Neural cell (in vitro differentiated cells): ENCODE measurements at regions not wholly inside any gene's neighbourhood (a gene's known extent, or its start where the extent isn't known, plus 50 kb on each side); places are given as distances from the start of the nearest gene placed in this dataset.

Experiments
- H2AFZ ChIP-seq: fragments of 200-600, 300-800 bp; sonication (generic), shearing (Covaris generic); 2 replicates; pipeline ENCODE4 v1.6.0; 2014; ENCODE audit warnings: low read depth, mild to moderate bottlenecking, antibody characterized with exemption, low read length, moderate library complexity
- H3F3A ChIP-seq: fragments of 200-600 bp; shearing (Covaris generic); 2 replicates; pipeline ENCODE4 v1.6.1; 2016; ENCODE audit warnings: mild to moderate bottlenecking, moderate library complexity, mixed read lengths, antibody characterized with exemption, low read length; ENCODE audit not compliant: insufficient read depth, poor library complexity, severe bottlenecking
- H3K27ac ChIP-seq: fragments of 200-600, 300-800 bp; sonication (generic), shearing (Covaris generic); 2 replicates; pipeline ENCODE4 v1.5.1; 2014; ENCODE audit warnings: mild to moderate bottlenecking, low read length, moderate library complexity
- H3K27me3 ChIP-seq: fragments of 300-800, 200-600 bp; sonication (generic), shearing (Covaris generic); 2 replicates; pipeline ENCODE4 v1.6.0; 2014; ENCODE audit warnings: mild to moderate bottlenecking, low read depth, low read length, moderate library complexity; ENCODE audit not compliant: insufficient read depth
- H3K36me3 ChIP-seq: fragments of 300-800, 200-600 bp; sonication (generic), shearing (Covaris generic); 2 replicates; pipeline ENCODE4 v1.5.1; 2014; ENCODE audit warnings: mild to moderate bottlenecking, antibody characterized with exemption, low read length, moderate library complexity; ENCODE audit not compliant: insufficient read depth
- H3K4me2 ChIP-seq: fragments of 300-800, 200-600 bp; sonication (generic), shearing (Covaris generic); 2 replicates; pipeline ENCODE4 v1.6.0; 2014; ENCODE audit warnings: mild to moderate bottlenecking, low read length
- H3K4me3 ChIP-seq: fragments of 300-800, 200-600 bp; sonication (generic), shearing (Covaris generic); 2 replicates; pipeline ENCODE4 v1.5.1; 2014; ENCODE audit warnings: mild to moderate bottlenecking, low read length, moderate library complexity
- H3K79me2 ChIP-seq: fragments of 200-600 bp; shearing (Covaris generic); replicated peaks from 2 replicates; pipeline ENCODE4 v1.6.0; 2014; ENCODE audit warnings: mild to moderate bottlenecking, low read length, moderate library complexity; ENCODE audit not compliant: insufficient read depth
- H3K9ac ChIP-seq: fragments of 300-800, 200-600 bp; sonication (generic), shearing (Covaris generic); 2 replicates; pipeline ENCODE4 v1.6.1; 2016; ENCODE audit warnings: mild to moderate bottlenecking, low read length, mixed read lengths
- H3K9me2 ChIP-seq: fragments of 200-600 bp; shearing (Covaris generic); 2 replicates; pipeline ENCODE4 v1.6.1; 2016; ENCODE audit warnings: mild to moderate bottlenecking, low read length, mixed read lengths; ENCODE audit not compliant: insufficient read depth
- H3K9me3 ChIP-seq: fragments of 200-600, 300-800 bp; sonication (generic), shearing (Covaris generic); 2 replicates; pipeline ENCODE4 v1.6.1; 2016; ENCODE audit warnings: mild to moderate bottlenecking, mixed run types, low read length, moderate library complexity, mixed read lengths
- H4K20me1 ChIP-seq: fragments of 200-600 bp; shearing (Covaris generic); 2 replicates; pipeline ENCODE4 v1.6.1; 2016; ENCODE audit warnings: mild to moderate bottlenecking, mixed run types; ENCODE audit not compliant: insufficient read depth
- CTCF ChIP-seq: fragments of 450-650 bp; IDR thresholded peaks from 2 replicates; pipeline ENCODE4 v1.5.1; 2014; ENCODE audit warnings: antibody characterized with exemption, mild to moderate bottlenecking, moderate library complexity; ENCODE audit not compliant: poor library complexity, severe bottlenecking
- EP300 ChIP-seq: fragments of 450-650 bp; conservative IDR thresholded peaks from 2 replicates; pipeline ENCODE4 v1.6.1; 2014; ENCODE audit warnings: antibody characterized with exemption, mild to moderate bottlenecking, moderate library complexity; ENCODE audit not compliant: poor library complexity, severe bottlenecking
- EZH2 ChIP-seq: fragments of 200-600, 300-800 bp; shearing (Covaris generic), sonication (generic); IDR thresholded peaks from 2 replicates; pipeline ENCODE4 v1.6.1; 2014; ENCODE audit warnings: antibody characterized with exemption, low read length, borderline replicate concordance, mild to moderate bottlenecking; ENCODE audit not compliant: insufficient read depth, poor library complexity, severe bottlenecking
- MXI1 ChIP-seq: fragments of 450-650 bp; conservative IDR thresholded peaks from 2 replicates; pipeline ENCODE4 v1.6.1; 2014; ENCODE audit warnings: antibody characterized with exemption, mild to moderate bottlenecking; ENCODE audit not compliant: poor library complexity, severe bottlenecking
- POLR2AphosphoS5 ChIP-seq: IDR thresholded peaks from 2 replicates; pipeline ENCODE4 v1.6.1; 2012
- RAD21 ChIP-seq: fragments of 450-650 bp; conservative IDR thresholded peaks from 2 replicates; pipeline ENCODE4 v1.6.1; 2014; ENCODE audit warnings: antibody characterized with exemption, mild to moderate bottlenecking, moderate library complexity
- REST ChIP-seq: IDR thresholded peaks from 2 replicates; pipeline ENCODE4 v1.6.1; 2012; ENCODE audit warnings: borderline replicate concordance
- SMC3 ChIP-seq: fragments of 450-650 bp; conservative IDR thresholded peaks from 2 replicates; pipeline ENCODE4 v1.6.1; 2014; ENCODE audit warnings: antibody characterized with exemption, mild to moderate bottlenecking, moderate library complexity; ENCODE audit not compliant: poor library complexity
- TAF1 ChIP-seq: IDR thresholded peaks from 2 replicates; pipeline ENCODE4 v1.6.1; 2012; ENCODE audit warnings: low read depth

GRCh38 chr7:51980812-51981211 lies 664.2 kb upstream of the COBL start:
- no peak overlapping the region for H3K27ac ChIP-seq
- H4K20me1 ChIP-seq = no peaks in the 10 kb centered on the region
- H3K9me3 ChIP-seq = no peaks in the 10 kb centered on the region
- H2AFZ ChIP-seq = no peak overlapping the region
- no peaks in the 10 kb centered on the region for H3K27me3 ChIP-seq
- no peak overlapping the region for H3K9ac ChIP-seq
- TF ChIP-seq MXI1 = no peak
- no peak for TF ChIP-seq REST
- TF ChIP-seq RAD21 = no peak
- no peak for TF ChIP-seq SMC3
- no peak for TF ChIP-seq POLR2AphosphoS5
- no peak for TF ChIP-seq EP300
- no peak for TF ChIP-seq TAF1
- TF ChIP-seq CTCF = no peak
- TF ChIP-seq EZH2 = no peak
- H3F3A ChIP-seq = no peaks in the 10 kb centered on the region
- H3K36me3 ChIP-seq = no peaks in the 10 kb centered on the region
- H3K79me2 ChIP-seq = no peaks in the 10 kb centered on the region
- H3K9me2 ChIP-seq = no peaks in the 10 kb centered on the region
- no peak overlapping the region for H3K4me3 ChIP-seq
- no peak overlapping the region for H3K4me2 ChIP-seq

GRCh38 chr7:51980313-51980712 lies 663.7 kb upstream of the COBL start:
- Histone ChIP-seq H3F3A (no peaks in the 10 kb centered on the region), H3K27me3 (no peaks in the 10 kb centered on the region), H3K79me2 (no peaks in the 10 kb centered on the region), H4K20me1 (no peaks in the 10 kb centered on the region), H3K27ac (no peak overlapping the region), H2AFZ (no peak overlapping the region), H3K9me3 (no peaks in the 10 kb centered on the region), H3K9ac (no peak overlapping the region), H3K4me2 (no peak overlapping the region), H3K9me2 (no peaks in the 10 kb centered on the region), H3K36me3 (no peaks in the 10 kb centered on the region), H3K4me3 (no peak overlapping the region)
- no peak for TF ChIP-seq REST
- no peak for TF ChIP-seq RAD21
- TF ChIP-seq EZH2 = no peak
- TF ChIP-seq EP300 = no peak
- no peak for TF ChIP-seq CTCF
- TF ChIP-seq SMC3 = no peak
- TF ChIP-seq TAF1 = no peak
- no peak for TF ChIP-seq POLR2AphosphoS5
